Naive thymus-derived CD4-positive, alpha-beta T cell (primary cell): ENCODE measurements at regions not wholly inside any gene's neighbourhood (a gene's known extent, or its start where the extent isn't known, plus 50 kb on each side); places are given as distances from the start of the nearest gene placed in this dataset.
A peak's percentile ranks its signal among the peaks of the same experiment; 100 is the strongest.

Source experiments
- ATAC-seq: fragments of 150-1000 bp; cut with Tn5 transposase; 2 replicates; pipeline ENCODE4 v1.10.0; 2021; ENCODE audit warnings: mild to moderate bottlenecking, moderate library complexity
- CTCF ChIA-PET: fragments of 350-600 bp; sonication (Branson Sonifier 250); formaldehyde crosslinking; loops from one replicate; lab custom pipeline; 2021; ENCODE audit warnings: antibody characterized with exemption; lab: Charles Lee
- POLR2A ChIA-PET: fragments of 350-600 bp; sonication (Branson Sonifier 250); formaldehyde crosslinking; loops from one replicate; lab custom pipeline; 2021; ENCODE audit warnings: antibody characterized with exemption, inconsistent platforms; lab: Charles Lee
- DNase-seq, 9 donors: peaks; one replicate each; pipeline versions ENCODE4 v3.0.0 to v3.0.0-alpha.2; 2020 to 2022; ENCODE audit warnings: mixed read lengths in 1 of 9
- H3K27ac ChIP-seq: one replicate; pipeline ENCODE4 v1.7.0; 2013; ENCODE audit warnings: mild to moderate bottlenecking, low read depth, low read length, moderate library complexity
- H3K27me3 ChIP-seq, 2 donors: one replicate each; pipeline ENCODE4 v1.7.0; 2013; ENCODE audit warnings: low read length in 2 of 2, mild to moderate bottlenecking in 2 of 2, moderate library complexity in 2 of 2; ENCODE audit not compliant: control insufficient read depth in 2 of 2, insufficient read depth in 2 of 2
- H3K36me3 ChIP-seq, 3 experiments: 1 replicate in 2 of 3; 2 replicates in 1 of 3; pipeline ENCODE4 v1.7.0; 2013; ENCODE audit warnings: low read length in 3 of 3, mild to moderate bottlenecking in 3 of 3, moderate library complexity in 1 of 3; ENCODE audit not compliant: insufficient read depth in 3 of 3, control insufficient read depth in 2 of 3
- H3K4me1 ChIP-seq, 2 donors: one replicate each; pipeline ENCODE4 v1.7.0; 2013; ENCODE audit warnings: low read length in 2 of 2, mild to moderate bottlenecking in 2 of 2, moderate library complexity in 1 of 2; ENCODE audit not compliant: control insufficient read depth in 2 of 2, insufficient read depth in 2 of 2
- H3K4me3 ChIP-seq: 2 replicates; pipeline ENCODE4 v1.7.0; 2013; ENCODE audit warnings: mild to moderate bottlenecking, low read length
- H3K9me3 ChIP-seq, 3 experiments: 1 replicate in 2 of 3; 2 replicates in 1 of 3; pipeline ENCODE4 v1.7.0; 2013; ENCODE audit warnings: low read length in 3 of 3; ENCODE audit not compliant: control insufficient read depth in 2 of 3
- H3K27ac Mint-ChIP-seq, 9 donors: one replicate each; pipeline ENCODE4 v1.8.0; 2020 to 2022; ENCODE audit warnings: mixed read lengths in 9 of 9, mild to moderate bottlenecking in 8 of 9, moderate library complexity in 5 of 9, inconsistent platforms in 2 of 9
- H3K27me3 Mint-ChIP-seq, 5 donors: one replicate each; pipeline ENCODE4 v1.8.0; 2021 to 2022; ENCODE audit warnings: mixed read lengths in 5 of 5, mild to moderate bottlenecking in 1 of 5
- H3K36me3 Mint-ChIP-seq, 5 donors: one replicate each; pipeline ENCODE4 v1.8.0; 2020 to 2022; ENCODE audit warnings: mixed read lengths in 5 of 5, mild to moderate bottlenecking in 3 of 5, inconsistent platforms in 1 of 5
- H3K4me1 Mint-ChIP-seq, 7 donors: one replicate each; pipeline ENCODE4 v1.8.0; 2020 to 2022; ENCODE audit warnings: mixed read lengths in 7 of 7, mild to moderate bottlenecking in 3 of 7, inconsistent platforms in 1 of 7
- H3K4me3 Mint-ChIP-seq, 10 donors: one replicate each; pipeline ENCODE4 v1.8.0; 2020 to 2022; ENCODE audit warnings: mild to moderate bottlenecking in 10 of 10, mixed read lengths in 10 of 10, moderate library complexity in 6 of 10, inconsistent platforms in 2 of 10
- H3K9me3 Mint-ChIP-seq, 11 donors: one replicate each; pipeline ENCODE4 v1.8.0; 2020 to 2022; ENCODE audit warnings: mixed read lengths in 11 of 11, mild to moderate bottlenecking in 4 of 11, inconsistent platforms in 1 of 11, moderate library complexity in 1 of 11
- intact Hi-C, 2 donors: fragments of 100-400 bp; cut with micrococcal nuclease; formaldehyde crosslinking; loops; one replicate each; pipeline ENCODE4 v1.15.1; 2023

DNA sequence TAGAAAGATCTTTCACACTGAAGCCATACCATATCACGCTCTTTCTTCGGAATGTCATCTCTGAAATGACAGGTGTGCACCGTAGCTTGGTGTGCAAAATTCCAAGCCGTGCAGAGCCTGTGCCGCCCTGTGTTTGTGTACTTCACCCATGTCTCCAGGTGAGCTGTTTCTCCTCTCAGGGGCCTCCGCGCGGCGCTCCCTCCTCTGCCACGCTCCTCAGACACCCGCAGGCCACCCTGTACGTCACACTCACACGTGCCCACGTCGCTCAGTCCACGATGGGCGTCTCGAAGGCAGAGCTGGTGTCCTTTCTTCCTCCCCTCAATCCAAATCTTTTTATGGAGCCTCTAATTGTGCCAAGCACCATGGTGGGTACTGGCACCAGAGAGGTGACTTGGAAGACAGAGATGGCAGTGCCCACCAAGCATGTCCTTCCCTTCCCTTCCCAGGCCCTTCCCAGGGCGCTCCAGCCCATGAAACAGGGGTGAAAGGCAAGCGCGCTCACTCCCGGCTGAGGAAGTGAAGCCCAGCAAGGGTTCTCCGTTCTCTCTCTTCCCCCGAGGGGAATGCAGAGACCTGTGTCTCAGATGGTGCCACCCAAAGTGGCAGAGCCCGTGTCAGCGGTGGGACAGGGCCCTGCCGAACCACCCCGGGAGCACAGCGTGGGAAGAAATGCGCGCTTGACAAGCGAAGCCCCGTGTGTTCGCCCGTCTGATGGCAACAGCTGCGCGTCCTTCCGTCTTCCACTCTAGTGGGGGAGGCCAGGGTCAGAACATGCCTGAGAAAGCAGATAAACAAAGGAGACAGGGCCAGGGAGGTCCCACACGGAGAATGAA is 292.5 kb upstream of the SHH start:
- Mint-ChIP-seq H3K27me3 (peaks cover 0 to 5% (median 0%) of the 10 kb centered on the region in 5 donors), H3K36me3 (no peaks in the 10 kb centered on the region), H3K4me3 (no peak overlapping the region), H3K27ac (no peak overlapping the region), H3K9me3 (peaks cover 0 to 2% (median 0%) of the 10 kb centered on the region in 11 donors), H3K4me1 (no peaks in the 10 kb centered on the region)
- intact Hi-C loops, result no loop called here
- Histone ChIP-seq H3K27ac (no peak overlapping the region), H3K4me3 (no peak overlapping the region), H3K9me3 (no peaks in the 10 kb centered on the region), H3K36me3 (no peaks in the 10 kb centered on the region), H3K27me3 (no peaks in the 10 kb centered on the region), H3K4me1 (no peaks in the 10 kb centered on the region)
- POLR2A ChIA-PET, result no interaction called here
- DNase-seq (no peak), ATAC-seq (no peak)
- CTCF ChIA-PET, result no interaction called here

DNA sequence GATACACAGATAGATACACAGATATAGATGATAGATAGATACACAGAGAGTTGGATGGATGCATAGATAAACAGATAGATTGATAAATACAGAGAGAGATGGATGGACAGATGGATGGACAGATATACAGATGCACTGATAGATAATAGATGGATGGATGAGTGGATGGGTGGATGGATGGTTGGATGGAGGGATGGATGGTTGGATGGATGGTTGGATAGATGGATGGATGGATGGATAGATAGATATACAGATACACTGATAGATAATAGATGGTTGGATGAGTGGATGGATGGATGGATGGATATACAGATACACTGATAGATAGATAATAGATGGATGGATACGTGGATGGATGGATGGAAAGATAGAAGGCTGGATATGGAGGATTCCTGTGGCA is 290.0 kb upstream of the SHH start:
- Histone ChIP-seq H3K9me3 (no peaks in the 10 kb centered on the region), H3K36me3 (no peaks in the 10 kb centered on the region), H3K4me1 (peaks cover 0 to 6% of the 10 kb centered on the region in 2 donors), H3K27ac (no peak overlapping the region), H3K4me3 (no peak overlapping the region), H3K27me3 (no peaks in the 10 kb centered on the region)
- ChIA-PET POLR2A (no interaction called here), CTCF (no interaction called here)
- ATAC-seq, result no peak
- Mint-ChIP-seq H3K9me3 (no peaks in the 10 kb centered on the region), H3K4me1 (peaks cover 0 to 7% (median 3%) of the 10 kb centered on the region in 7 donors), H3K36me3 (no peaks in the 10 kb centered on the region), H3K4me3 (no peak overlapping the region), H3K27ac (no peak overlapping the region), H3K27me3 (peaks cover 0 to 5% (median 0%) of the 10 kb centered on the region in 5 donors)
- intact Hi-C loops, result no loop called here
- DNase-seq, result no peak

DNA sequence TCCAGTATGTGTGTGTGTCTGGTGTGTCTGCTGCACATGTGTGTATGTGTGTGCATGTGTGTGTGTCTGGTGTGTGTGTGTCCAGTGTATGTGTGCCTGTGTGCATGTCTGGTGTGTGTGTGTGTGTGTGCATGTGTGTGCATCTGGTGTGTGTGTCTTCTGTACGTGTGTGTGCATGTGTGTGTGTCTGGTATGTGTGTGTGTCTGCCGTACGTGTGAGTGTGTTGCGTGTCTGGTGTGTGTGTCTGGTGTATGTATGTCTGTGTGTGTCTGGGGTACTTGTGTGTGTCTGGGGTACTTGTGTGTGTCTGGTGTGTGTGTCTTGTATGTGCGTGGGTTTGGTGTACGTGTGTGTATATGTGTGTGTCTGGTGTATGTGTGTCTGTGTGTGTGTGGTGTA is 289.1 kb upstream of the SHH start:
- no peak overlapping the region for H3K4me3 Mint-ChIP-seq
- H3K4me1 Mint-ChIP-seq, result peaks cover 0 to 16% (median 12%) of the 10 kb centered on the region in 7 donors
- Histone ChIP-seq H3K4me1 (peaks cover 0 to 15% of the 10 kb centered on the region in 2 donors), H3K27ac (no peak overlapping the region), H3K27me3 (no peaks in the 10 kb centered on the region), H3K36me3 (no peaks in the 10 kb centered on the region), H3K9me3 (no peaks in the 10 kb centered on the region), H3K4me3 (no peak overlapping the region)
- ATAC-seq (no peak), DNase-seq (no peak)
- peaks cover 0 to 5% (median 0%) of the 10 kb centered on the region in 5 donors for H3K27me3 Mint-ChIP-seq
- intact Hi-C loops, result no loop called here
- POLR2A ChIA-PET, result no interaction called here
- CTCF ChIA-PET, result no interaction called here
- no peaks in the 10 kb centered on the region for H3K9me3 Mint-ChIP-seq
- no peak overlapping the region for H3K27ac Mint-ChIP-seq
- H3K36me3 Mint-ChIP-seq, result no peaks in the 10 kb centered on the region

DNA sequence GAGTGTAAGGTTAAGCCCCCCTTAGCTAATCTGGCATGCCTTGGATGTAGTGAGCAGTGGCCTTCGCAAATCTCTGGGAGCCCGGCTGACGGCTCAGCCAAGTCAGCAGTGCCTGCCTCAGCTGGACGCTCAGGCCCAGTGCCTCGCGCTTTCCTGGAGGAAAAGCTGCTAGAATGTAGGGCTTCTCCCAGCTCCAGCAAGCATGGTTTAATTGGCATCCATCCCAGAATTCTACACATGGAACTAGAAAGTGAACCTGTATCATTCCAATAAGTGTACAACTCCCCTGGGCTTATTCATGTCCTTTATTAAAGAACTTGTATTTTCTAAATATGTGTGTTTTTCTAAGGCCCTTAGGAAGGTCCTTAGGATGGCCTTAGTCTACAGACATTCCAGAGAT is 287.8 kb upstream of the SHH start:
- Mint-ChIP-seq H3K27ac (no peak overlapping the region), H3K9me3 (no peaks in the 10 kb centered on the region), H3K36me3 (no peaks in the 10 kb centered on the region), H3K4me3 (no peak overlapping the region), H3K4me1 (peaks cover 0 to 28% (median 22%) of the 10 kb centered on the region in 7 donors), H3K27me3 (peaks cover 0 to 3% (median 0%) of the 10 kb centered on the region in 5 donors)
- POLR2A ChIA-PET, result no interaction called here
- Histone ChIP-seq H3K36me3 (no peaks in the 10 kb centered on the region), H3K4me1 (peaks cover 0 to 26% of the 10 kb centered on the region in 2 donors), H3K27me3 (no peaks in the 10 kb centered on the region), H3K4me3 (no peak overlapping the region), H3K9me3 (no peaks in the 10 kb centered on the region), H3K27ac (no peak overlapping the region)
- intact Hi-C loops, result no loop called here
- CTCF ChIA-PET, result no interaction called here
- no peak for DNase-seq
- ATAC-seq, result no peak

DNA sequence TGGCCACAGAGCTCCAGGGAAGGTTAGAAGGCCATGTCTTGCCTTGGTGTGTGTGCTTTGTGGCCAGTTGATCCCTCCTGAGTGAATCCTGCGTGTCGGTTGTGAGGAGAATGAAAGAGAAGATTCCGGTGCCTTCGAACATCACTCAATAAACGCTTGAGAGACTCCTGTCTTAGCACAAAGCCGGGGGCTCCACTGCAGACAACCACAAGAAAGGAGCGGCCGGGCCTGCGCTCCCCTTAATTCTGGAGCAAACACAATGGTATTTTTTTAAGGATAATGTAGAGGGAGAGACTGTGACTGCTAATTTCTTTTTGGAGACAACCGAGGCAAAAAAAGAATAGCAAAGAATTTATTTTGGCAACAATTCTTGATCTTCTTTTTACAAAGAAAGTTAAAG is 286.8 kb upstream of the SHH start:
- intact Hi-C loops, result no loop called here
- Mint-ChIP-seq H3K36me3 (no peaks in the 10 kb centered on the region), H3K9me3 (no peaks in the 10 kb centered on the region), H3K27me3 (peaks cover 0 to 3% (median 0%) of the 10 kb centered on the region in 5 donors), H3K27ac (no peak overlapping the region), H3K4me3 (no peak overlapping the region), H3K4me1 (peaks cover 0 to 29% (median 22%) of the 10 kb centered on the region in 7 donors)
- H3K27me3 ChIP-seq, result no peaks in the 10 kb centered on the region
- ChIA-PET POLR2A (no interaction called here), CTCF (no interaction called here)
- DNase-seq (no peak), ATAC-seq (no peak)
- H3K4me1 ChIP-seq, result peaks cover 0 to 26% of the 10 kb centered on the region in 2 donors
- no peak overlapping the region for H3K27ac ChIP-seq
- no peak overlapping the region for H3K4me3 ChIP-seq
- no peaks in the 10 kb centered on the region for H3K9me3 ChIP-seq
- H3K36me3 ChIP-seq, result no peaks in the 10 kb centered on the region

- peak in 5 of 9 donors; percentile 11 to 37 (median 22) for DNase-seq
- H3K27ac ChIP-seq, result no peak overlapping the region
Observed at GRCh38 chr7:156096771-156097538, 284.7 kb upstream of the SHH start.

More at GRCh38 chr7:156096771-156097538, 284.7 kb upstream of the SHH start:
- H3K4me3 ChIP-seq, result no peak overlapping the region
- no peaks in the 10 kb centered on the region for H3K9me3 ChIP-seq
- peaks cover 0 to 3% (median 0%) of the 10 kb centered on the region in 11 donors for H3K9me3 Mint-ChIP-seq
- intact Hi-C loops, result loop anchor here in 1 of 2 donors (1.0 to 2.0 kb wide), 2 partner anchors 56 to 100 kb away; no protein-coding TSS in a partner anchor
- peak overlapping the region in 8 of 9 donors; percentile 63 to 89 (median 80) for H3K27ac Mint-ChIP-seq
- peaks cover 0 to 34% (median 22%) of the 10 kb centered on the region in 7 donors for H3K4me1 Mint-ChIP-seq
- no peaks in the 10 kb centered on the region for H3K27me3 ChIP-seq
- H3K36me3 ChIP-seq, result no peaks in the 10 kb centered on the region
- POLR2A ChIA-PET, result no interaction called here
- peak overlapping the region in 9 of 10 donors; percentile 5 to 79 (median 66) for H3K4me3 Mint-ChIP-seq
- H3K36me3 Mint-ChIP-seq, result no peaks in the 10 kb centered on the region
- ATAC-seq, result peak; percentile 31
- peaks cover 0 to 26% of the 10 kb centered on the region in 2 donors for H3K4me1 ChIP-seq
- CTCF ChIA-PET, result no interaction called here
- H3K27me3 Mint-ChIP-seq, result peaks cover 0 to 4% (median 0%) of the 10 kb centered on the region in 5 donors
